CD14-positive monocyte (primary cell): ENCODE measurements at regions not wholly inside any gene's neighbourhood (a gene's known extent, or its start where the extent isn't known, plus 50 kb on each side); places are given as distances from the start of the nearest gene placed in this dataset.

ENCODE experiments used
- DNase-seq, 3 donors: peaks; one replicate each; pipeline ENCODE4 v3.0.0-alpha.2; 2011 to 2022
- H2AFZ ChIP-seq: 2 replicates; pipeline ENCODE4 v1.6.0; 2012; ENCODE audit warnings: mild to moderate bottlenecking, low read depth, low read length, inconsistent platforms; ENCODE audit not compliant: insufficient read depth, poor library complexity, severe bottlenecking
- H3K27ac ChIP-seq, 2 donors: 1 replicate in 1 of 2; 2 replicates in 1 of 2; pipeline ENCODE4 v1.5.1; 2012 to 2013; ENCODE audit warnings: low read length in 2 of 2, control low read depth in 1 of 2, inconsistent platforms in 1 of 2, low read depth in 1 of 2, mild to moderate bottlenecking in 1 of 2
- H3K27me3 ChIP-seq, 2 donors: one replicate each; pipeline versions ENCODE4 v1.6.0 to v1.6.1; 2011 to 2013; ENCODE audit warnings: low read length in 2 of 2; ENCODE audit not compliant: control insufficient read depth in 2 of 2, insufficient read depth in 2 of 2
- H3K36me3 ChIP-seq, 2 donors: replicated peaks in 1 of 2; 1 replicate in 1 of 2; 2 replicates in 1 of 2; pipeline versions ENCODE4 v1.5.1 to v1.6.1; 2012 to 2013; ENCODE audit warnings: low read length in 2 of 2, control low read depth in 1 of 2, inconsistent platforms in 1 of 2, mild to moderate bottlenecking in 1 of 2; ENCODE audit not compliant: insufficient read depth in 2 of 2, control insufficient read depth in 1 of 2
- H3K4me1 ChIP-seq, 2 donors: 1 replicate in 1 of 2; 2 replicates in 1 of 2; pipeline versions ENCODE4 v1.5.1 to v1.6.1; 2012 to 2013; ENCODE audit warnings: low read length in 2 of 2, control low read depth in 1 of 2, inconsistent platforms in 1 of 2, mild to moderate bottlenecking in 1 of 2, moderate library complexity in 1 of 2; ENCODE audit not compliant: insufficient read depth in 2 of 2, control insufficient read depth in 1 of 2
- H3K4me2 ChIP-seq: replicated peaks from 2 replicates; pipeline ENCODE3; 2012; ENCODE audit warnings: low read length, moderate library complexity, mild to moderate bottlenecking; ENCODE audit not compliant: poor library complexity, severe bottlenecking; ENCODE audit errors: extremely low read depth
- H3K4me3 ChIP-seq, 3 experiments: fragments of 200-600 bp in 1 of 3; sonication (generic) in 1 of 3; replicated peaks in 1 of 3; 1 replicate in 2 of 3; 2 replicates in 1 of 3; pipeline ENCODE4 v1.5.1; 2011 to 2013; ENCODE audit warnings: low read length in 3 of 3, mild to moderate bottlenecking in 3 of 3, control low read depth in 2 of 3, low read depth in 2 of 3, inconsistent platforms in 1 of 3, moderate library complexity in 1 of 3
- H3K79me2 ChIP-seq: 2 replicates; pipeline ENCODE4 v1.6.0; 2012; ENCODE audit warnings: mild to moderate bottlenecking, control low read depth, inconsistent platforms, low read length, moderate library complexity; ENCODE audit not compliant: insufficient read depth
- H3K9ac ChIP-seq: 2 replicates; pipeline ENCODE4 v1.6.0; 2017; ENCODE audit warnings: low read length, mild to moderate bottlenecking; ENCODE audit not compliant: insufficient read depth, poor library complexity, severe bottlenecking
- H3K9me3 ChIP-seq, 2 donors: replicated peaks in 1 of 2; 1 replicate in 1 of 2; 2 replicates in 1 of 2; pipeline versions ENCODE4 v1.5.1 to v1.6.1; 2012 to 2013; ENCODE audit warnings: low read length in 2 of 2, control low read depth in 1 of 2; ENCODE audit not compliant: control insufficient read depth in 1 of 2, insufficient read depth in 1 of 2
- H4K20me1 ChIP-seq: 2 replicates; pipeline ENCODE4 v1.6.0; 2012; ENCODE audit warnings: mild to moderate bottlenecking, low read length, control low read depth, moderate library complexity; ENCODE audit not compliant: insufficient read depth
- H3K27ac Mint-ChIP-seq, 7 donors: one replicate each; pipeline ENCODE4 v1.8.0; 2020; ENCODE audit warnings: mild to moderate bottlenecking in 7 of 7, mixed read lengths in 7 of 7, moderate library complexity in 6 of 7, inconsistent platforms in 2 of 7
- H3K27me3 Mint-ChIP-seq, 3 donors: one replicate each; pipeline ENCODE4 v1.8.0; 2021 to 2022; ENCODE audit warnings: low read depth in 3 of 3, mild to moderate bottlenecking in 3 of 3, mixed read lengths in 3 of 3, moderate library complexity in 3 of 3, inconsistent platforms in 1 of 3
- H3K36me3 Mint-ChIP-seq, 2 donors: one replicate each; pipeline ENCODE4 v1.8.0; 2020; ENCODE audit warnings: mixed read lengths in 2 of 2, inconsistent platforms in 1 of 2, mild to moderate bottlenecking in 1 of 2
- H3K4me1 Mint-ChIP-seq: one replicate; pipeline ENCODE4 v1.8.0; 2020; ENCODE audit warnings: mild to moderate bottlenecking, mixed read lengths
- H3K4me3 Mint-ChIP-seq, 2 donors: one replicate each; pipeline ENCODE4 v1.8.0; 2020; ENCODE audit warnings: mild to moderate bottlenecking in 2 of 2, mixed read lengths in 2 of 2, moderate library complexity in 1 of 2
- H3K9me3 Mint-ChIP-seq, 7 donors: one replicate each; pipeline ENCODE4 v1.8.0; 2020 to 2022; ENCODE audit warnings: mixed read lengths in 7 of 7, mild to moderate bottlenecking in 6 of 7, moderate library complexity in 6 of 7, inconsistent platforms in 2 of 7
- WGBS: methylation state at CpG from one replicate; pipeline ENCODE4 v1.1.5; 2013; ENCODE audit warnings: missing lambda C conversion rate; ENCODE audit not compliant: insufficient coverage; 5-methylcytosine and 5-hydroxymethylcytosine counted together
- intact Hi-C, 2 donors: fragments of 100-400 bp; cut with micrococcal nuclease; formaldehyde crosslinking; loops; one replicate each; pipeline versions ENCODE4 v1.15.0 to v1.15.1; 2023
- TF ChIP-seq, protein P1 (sequence below): fragments of 200-600 bp; IDR thresholded peaks from one replicate; pipeline ENCODE4 v1.8.0; 2022; ENCODE audit warnings: antibody characterized with exemption, mild to moderate bottlenecking

DNA sequence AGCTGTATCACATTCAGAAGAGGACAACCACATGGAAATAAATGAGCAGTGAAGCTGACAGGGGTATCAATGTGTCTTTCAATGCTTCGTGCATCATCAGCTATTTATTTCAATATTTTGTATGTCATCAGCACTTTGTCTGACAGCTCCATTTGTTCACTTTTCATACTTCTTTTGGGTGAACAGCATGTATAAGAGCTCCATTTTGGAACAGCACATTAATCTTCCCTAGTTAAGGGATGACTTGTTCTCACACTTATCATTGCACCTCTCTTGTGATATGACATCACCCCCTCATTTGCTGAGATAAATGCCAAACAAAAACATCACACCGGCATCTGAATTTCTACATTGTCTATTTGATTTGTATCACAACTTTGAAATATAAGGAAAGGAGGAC lies 190.6 kb upstream of the SAMSN1 start:
- Histone ChIP-seq H2AFZ (peak overlapping the region; percentile 18), H3K9me3 (no peaks in the 10 kb centered on the region), H3K4me3 (no peak overlapping the region), H3K27ac (no peak overlapping the region), H3K79me2 (no peaks in the 10 kb centered on the region), H3K4me2 (no peak overlapping the region), H3K9ac (no peak overlapping the region), H3K27me3 (no peaks in the 10 kb centered on the region), H3K36me3 (no peaks in the 10 kb centered on the region), H3K4me1 (peaks cover 7 to 9% of the 10 kb centered on the region in 2 donors), H4K20me1 (no peaks in the 10 kb centered on the region)
- no peak overlapping the region for H3K27ac Mint-ChIP-seq
- WGBS: 100% methylated on average over 1 of the region's 2 CpGs
- DNase-seq: no peak
- intact Hi-C loops: loop anchor here in 1 of 2 donors (10.0 kb wide), 2 partner anchors 142 to 232 kb away; no protein-coding TSS in a partner anchor
- peaks cover 7% of the 10 kb centered on the region for H3K4me1 Mint-ChIP-seq
- no peak overlapping the region for H3K4me3 Mint-ChIP-seq
- H3K27me3 Mint-ChIP-seq: no peaks in the 10 kb centered on the region
- TF ChIP-seq, protein P1, sequence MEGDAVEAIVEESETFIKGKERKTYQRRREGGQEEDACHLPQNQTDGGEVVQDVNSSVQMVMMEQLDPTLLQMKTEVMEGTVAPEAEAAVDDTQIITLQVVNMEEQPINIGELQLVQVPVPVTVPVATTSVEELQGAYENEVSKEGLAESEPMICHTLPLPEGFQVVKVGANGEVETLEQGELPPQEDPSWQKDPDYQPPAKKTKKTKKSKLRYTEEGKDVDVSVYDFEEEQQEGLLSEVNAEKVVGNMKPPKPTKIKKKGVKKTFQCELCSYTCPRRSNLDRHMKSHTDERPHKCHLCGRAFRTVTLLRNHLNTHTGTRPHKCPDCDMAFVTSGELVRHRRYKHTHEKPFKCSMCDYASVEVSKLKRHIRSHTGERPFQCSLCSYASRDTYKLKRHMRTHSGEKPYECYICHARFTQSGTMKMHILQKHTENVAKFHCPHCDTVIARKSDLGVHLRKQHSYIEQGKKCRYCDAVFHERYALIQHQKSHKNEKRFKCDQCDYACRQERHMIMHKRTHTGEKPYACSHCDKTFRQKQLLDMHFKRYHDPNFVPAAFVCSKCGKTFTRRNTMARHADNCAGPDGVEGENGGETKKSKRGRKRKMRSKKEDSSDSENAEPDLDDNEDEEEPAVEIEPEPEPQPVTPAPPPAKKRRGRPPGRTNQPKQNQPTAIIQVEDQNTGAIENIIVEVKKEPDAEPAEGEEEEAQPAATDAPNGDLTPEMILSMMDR: no peak
- H3K9me3 Mint-ChIP-seq: no peaks in the 10 kb centered on the region
- H3K36me3 Mint-ChIP-seq: no peaks in the 10 kb centered on the region

DNA sequence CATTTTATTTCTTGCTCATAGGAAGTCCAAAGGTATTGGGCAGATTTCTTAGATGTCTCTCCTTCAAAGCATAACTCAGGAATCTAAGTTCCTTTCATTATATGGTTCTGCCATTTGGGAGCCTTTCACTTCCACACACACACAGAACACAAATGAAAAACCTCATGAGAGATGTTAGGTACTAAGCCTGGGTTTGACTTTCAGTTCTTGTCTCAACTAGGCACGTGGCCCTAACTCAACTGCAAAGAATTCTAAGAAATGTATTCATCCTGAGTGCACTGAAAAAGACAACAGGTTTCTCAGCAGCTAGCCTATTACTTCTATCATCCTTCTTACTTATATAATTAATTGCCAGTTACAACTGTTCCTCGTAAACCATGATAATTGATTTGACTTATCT lies 190.0 kb upstream of the SAMSN1 start:
- no peak overlapping the region for H3K27ac Mint-ChIP-seq

More for the DNA sequence above, 190.0 kb upstream of the SAMSN1 start:
- H3K4me1 Mint-ChIP-seq: peaks cover 7% of the 10 kb centered on the region
- no peaks in the 10 kb centered on the region for H3K9me3 Mint-ChIP-seq
- H3K4me3 Mint-ChIP-seq: no peak overlapping the region
- TF ChIP-seq, protein P1: no peak
- H3K27me3 Mint-ChIP-seq: no peaks in the 10 kb centered on the region
- Histone ChIP-seq H3K9me3 (no peaks in the 10 kb centered on the region), H3K9ac (no peak overlapping the region), H3K27me3 (no peaks in the 10 kb centered on the region), H3K4me2 (no peak overlapping the region), H3K79me2 (no peaks in the 10 kb centered on the region), H3K4me1 (peaks cover 7 to 9% of the 10 kb centered on the region in 2 donors), H4K20me1 (no peaks in the 10 kb centered on the region), H3K27ac (no peak overlapping the region), H3K36me3 (no peaks in the 10 kb centered on the region), H2AFZ (no peak overlapping the region), H3K4me3 (no peak overlapping the region)
- DNase-seq: no peak
- H3K36me3 Mint-ChIP-seq: no peaks in the 10 kb centered on the region
- intact Hi-C loops: loop anchor here in 1 of 2 donors (10.0 kb wide), 2 partner anchors 141 to 231 kb away; no protein-coding TSS in a partner anchor
- 20% methylated on average over 1 of the region's 2 CpGs for WGBS
